ENCODE measurements at regions not wholly inside any gene's neighbourhood (a gene's known extent, or its start where the extent isn't known, plus 50 kb on each side); places are given as distances from the start of the nearest gene placed in this dataset.

GRCh38 chr4:65918212-65918611 is 247.9 kb upstream of the EPHA5 start:
- no peak for TF ChIP-seq NFIC (IDR thresholded peaks at IDR 0.05)
- no peak for TF ChIP-seq RAD21 (IDR thresholded peaks at IDR 0.05; ENCODE audit: low read depth)
- TF ChIP-seq REST (IDR thresholded peaks at IDR 0.05; ENCODE audit: low read depth) = no peak
- no peak for TF ChIP-seq ZBTB7A (IDR thresholded peaks at IDR 0.05; ENCODE audit: low read depth)

GRCh38 chr4:65917486-65917885 is 247.2 kb upstream of the EPHA5 start:
- no peak for TF ChIP-seq RAD21 (IDR thresholded peaks at IDR 0.05; ENCODE audit: low read depth)
- TF ChIP-seq TAF1 (IDR thresholded peaks at IDR 0.05; ENCODE audit: low read depth) = no peak
- no peak for TF ChIP-seq EGR1 (IDR thresholded peaks at IDR 0.05)
- TF ChIP-seq YY1 (IDR thresholded peaks at IDR 0.05; ENCODE audit: low read depth) = no peak
- TF ChIP-seq TEAD4 (IDR thresholded peaks at IDR 0.05) = no peak
- no peak for TF ChIP-seq EP300 (IDR thresholded peaks at IDR 0.05; ENCODE audit: borderline replicate concordance)
- TF ChIP-seq REST (IDR thresholded peaks at IDR 0.05; ENCODE audit: low read depth) = no peak
- TF ChIP-seq NFIC (IDR thresholded peaks at IDR 0.05) = no peak
- no peak for TF ChIP-seq ZBTB7A (IDR thresholded peaks at IDR 0.05; ENCODE audit: low read depth)
- TF ChIP-seq TCF12 (IDR thresholded peaks at IDR 0.05; ENCODE audit: low read depth) = no peak
- TF ChIP-seq CREB1 (IDR thresholded peaks at IDR 0.05; ENCODE audit: low read depth) = no peak
- no peak for TF ChIP-seq FOXM1 (IDR thresholded peaks at IDR 0.05; ENCODE audit: borderline replicate concordance, low read depth)
- no peak for TF ChIP-seq MAX (IDR thresholded peaks at IDR 0.05)
- no peak for TF ChIP-seq CEBPB (IDR thresholded peaks at IDR 0.05)
- no peak for TF ChIP-seq USF1 (IDR thresholded peaks at IDR 0.05)

GRCh38 chr4:65911720-65912119 is 241.4 kb upstream of the EPHA5 start:
- TF ChIP-seq EP300 (IDR thresholded peaks at IDR 0.05; ENCODE audit: borderline replicate concordance) = no peak
- no peak for TF ChIP-seq RAD21 (IDR thresholded peaks at IDR 0.05; ENCODE audit: low read depth)

GRCh38 chr4:65893957-65894755 is 223.9 kb upstream of the EPHA5 start:
- no peak for TF ChIP-seq EP300 (IDR thresholded peaks at IDR 0.05; ENCODE audit: borderline replicate concordance)

GRCh38 chr4:65893271-65893670 is 223.0 kb upstream of the EPHA5 start:
- TF ChIP-seq RAD21 (IDR thresholded peaks at IDR 0.05; ENCODE audit: low read depth) (no peak), MAX (IDR thresholded peaks at IDR 0.05) (no peak), CREB1 (IDR thresholded peaks at IDR 0.05; ENCODE audit: low read depth) (no peak), TCF12 (IDR thresholded peaks at IDR 0.05; ENCODE audit: low read depth) (no peak), FOXM1 (IDR thresholded peaks at IDR 0.05; ENCODE audit: borderline replicate concordance, low read depth) (no peak), ZBTB7A (IDR thresholded peaks at IDR 0.05; ENCODE audit: low read depth) (no peak), EP300 (IDR thresholded peaks at IDR 0.05; ENCODE audit: borderline replicate concordance) (no peak), EGR1 (IDR thresholded peaks at IDR 0.05) (no peak), NFIC (IDR thresholded peaks at IDR 0.05) (no peak), YY1 (IDR thresholded peaks at IDR 0.05; ENCODE audit: low read depth) (no peak), TAF1 (IDR thresholded peaks at IDR 0.05; ENCODE audit: low read depth) (no peak)

GRCh38 chr4:65880594-65880993 is 210.3 kb upstream of the EPHA5 start:
- no peak for TF ChIP-seq EP300 (IDR thresholded peaks at IDR 0.05; ENCODE audit: borderline replicate concordance)
- TF ChIP-seq RAD21 (IDR thresholded peaks at IDR 0.05; ENCODE audit: low read depth) = peak; percentile 37; the same call in 1 of the 2 replicates
- no peak for TF ChIP-seq USF1 (IDR thresholded peaks at IDR 0.05)
- peak; percentile 83 for TF ChIP-seq CEBPB (IDR thresholded peaks at IDR 0.05)
